GM21390 (cell line): ENCODE measurements at regions not wholly inside any gene's neighbourhood (a gene's known extent, or its start where the extent isn't known, plus 50 kb on each side); places are given as distances from the start of the nearest gene placed in this dataset.
A peak's percentile ranks its signal among the peaks of the same experiment; 100 is the strongest.

ENCODE experiments used
- ATAC-seq: cut with Tn5 transposase; IDR thresholded peaks from one replicate; pipeline ENCODE4 v1.9.1; 2021; ENCODE audit not compliant: unreplicated experiment

DNA sequence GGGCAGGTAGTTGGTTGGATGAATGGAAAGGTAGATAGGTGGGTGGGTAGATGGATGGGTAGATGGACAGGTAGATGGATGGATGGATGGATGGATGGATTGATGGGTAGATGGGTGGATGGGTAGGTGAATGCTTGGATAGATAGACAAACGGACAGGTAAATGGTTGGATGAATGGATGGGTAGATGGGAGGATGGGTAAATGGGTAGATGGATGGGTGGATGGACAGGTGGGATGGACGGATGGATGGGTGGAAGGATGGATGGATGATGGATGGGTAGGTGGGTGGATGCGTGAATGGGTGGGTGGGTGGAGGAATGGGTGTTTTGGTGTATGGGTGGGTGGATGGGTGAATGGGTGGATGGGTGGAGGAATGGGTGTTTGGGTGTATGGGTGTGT is 50.1 kb upstream of the ASAP2 start:
- no peak for ATAC-seq

DNA sequence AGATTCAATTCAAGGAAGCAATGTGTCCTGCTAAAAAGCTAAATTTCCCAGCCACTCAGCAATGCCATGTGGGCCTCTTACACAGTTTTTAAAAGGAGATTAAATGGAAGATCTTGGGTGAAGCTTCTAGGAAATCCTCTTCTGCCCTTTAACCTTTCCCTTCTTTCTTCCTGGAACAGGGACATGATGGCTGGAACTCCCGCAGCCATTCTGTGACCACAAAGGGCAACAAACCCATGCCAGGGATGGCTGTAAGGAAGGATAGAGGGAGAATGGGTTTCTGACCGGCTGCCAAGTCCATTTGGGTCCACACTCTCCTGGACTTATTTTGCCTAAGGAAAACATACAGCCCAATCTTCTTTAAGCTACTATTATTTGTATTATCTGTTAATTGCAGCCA is 52.6 kb upstream of the ASAP2 start:
- no peak for ATAC-seq

DNA sequence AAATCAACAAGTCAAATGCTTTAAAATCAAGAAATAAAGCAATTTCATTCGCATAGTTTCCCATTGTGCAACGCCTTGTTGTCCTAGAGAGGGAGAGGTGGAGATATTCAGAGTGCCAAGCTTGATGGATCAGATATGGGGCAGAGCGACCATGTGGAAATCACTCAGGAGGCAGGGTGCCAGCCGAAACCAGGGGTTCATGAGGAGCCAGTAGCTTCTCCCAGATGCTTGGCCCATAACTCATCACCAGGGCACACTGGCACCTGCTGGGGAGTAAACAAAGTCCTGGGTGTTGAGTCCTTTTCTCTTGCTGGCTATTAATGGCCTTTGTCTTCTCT is 53.0 kb upstream of the ASAP2 start:
- no peak for ATAC-seq

DNA sequence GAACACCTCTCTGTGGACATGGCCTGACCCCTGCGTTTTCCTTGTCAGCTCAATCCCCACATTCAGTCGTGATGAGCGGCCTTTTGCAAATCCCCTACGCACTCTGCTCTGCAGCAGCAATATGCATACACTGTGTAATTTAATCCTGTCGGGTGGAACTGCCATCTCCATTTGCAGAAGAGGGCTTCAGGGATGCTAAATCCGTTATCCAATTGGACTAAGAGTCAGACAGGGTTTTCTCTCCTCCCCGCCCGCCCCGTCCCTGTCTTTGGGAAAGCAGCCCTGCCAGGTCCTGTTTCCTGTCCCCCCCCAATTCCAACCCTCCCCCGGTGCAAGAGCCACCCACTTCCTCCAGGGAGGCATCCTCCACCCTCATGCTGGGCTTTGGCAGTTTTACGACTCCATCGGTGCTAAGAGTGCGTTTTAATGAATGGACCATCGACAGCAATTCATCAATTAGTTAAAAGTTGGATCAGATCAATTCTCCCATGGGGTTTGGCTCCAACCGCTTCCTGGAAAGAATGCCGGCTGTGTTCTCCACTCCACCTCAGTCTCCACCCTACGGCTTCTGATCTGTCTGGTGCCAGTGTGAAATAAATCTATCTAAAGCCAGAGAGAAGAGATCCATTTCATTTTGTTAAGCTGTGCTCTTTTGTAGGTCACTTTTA is 53.5 kb upstream of the ASAP2 start:
- ATAC-seq = no peak

DNA sequence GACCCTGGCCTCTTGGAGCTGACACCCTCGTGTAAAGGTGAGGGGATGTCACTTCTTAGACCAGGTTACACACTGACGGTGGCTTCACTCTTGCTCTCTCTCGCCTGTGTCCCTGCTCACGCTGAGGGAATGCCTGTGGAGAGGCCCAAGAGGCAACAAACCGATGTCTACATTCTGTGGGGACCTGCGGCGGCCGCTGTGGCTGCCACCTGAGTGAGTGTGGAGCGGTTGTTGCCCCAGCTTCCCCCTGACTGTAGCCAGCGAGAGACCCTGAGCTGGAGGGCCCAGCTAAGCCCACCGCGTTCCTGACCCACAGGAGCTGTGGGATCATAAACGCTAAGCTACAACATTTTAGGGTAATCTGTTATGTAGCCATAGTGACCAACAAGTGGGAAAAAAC is 55.7 kb upstream of the ASAP2 start:
- no peak for ATAC-seq

DNA sequence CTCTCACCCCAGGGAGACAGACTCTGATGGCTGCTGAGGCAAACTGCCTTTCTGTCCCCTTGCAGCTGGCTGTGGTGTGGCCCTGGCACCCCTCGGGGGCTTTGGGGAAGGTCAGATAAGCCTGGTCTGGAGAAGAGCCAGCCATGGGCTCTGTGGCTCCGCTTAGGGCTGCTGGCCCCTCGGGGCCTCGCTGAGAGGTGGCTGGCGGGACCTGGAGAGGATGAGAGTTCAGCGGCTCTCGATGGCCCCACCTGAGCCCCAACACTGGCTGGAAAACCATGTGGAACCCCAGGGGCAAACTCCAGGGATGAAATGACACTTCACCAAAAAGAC is 56.1 kb upstream of the ASAP2 start:
- no peak for ATAC-seq

DNA sequence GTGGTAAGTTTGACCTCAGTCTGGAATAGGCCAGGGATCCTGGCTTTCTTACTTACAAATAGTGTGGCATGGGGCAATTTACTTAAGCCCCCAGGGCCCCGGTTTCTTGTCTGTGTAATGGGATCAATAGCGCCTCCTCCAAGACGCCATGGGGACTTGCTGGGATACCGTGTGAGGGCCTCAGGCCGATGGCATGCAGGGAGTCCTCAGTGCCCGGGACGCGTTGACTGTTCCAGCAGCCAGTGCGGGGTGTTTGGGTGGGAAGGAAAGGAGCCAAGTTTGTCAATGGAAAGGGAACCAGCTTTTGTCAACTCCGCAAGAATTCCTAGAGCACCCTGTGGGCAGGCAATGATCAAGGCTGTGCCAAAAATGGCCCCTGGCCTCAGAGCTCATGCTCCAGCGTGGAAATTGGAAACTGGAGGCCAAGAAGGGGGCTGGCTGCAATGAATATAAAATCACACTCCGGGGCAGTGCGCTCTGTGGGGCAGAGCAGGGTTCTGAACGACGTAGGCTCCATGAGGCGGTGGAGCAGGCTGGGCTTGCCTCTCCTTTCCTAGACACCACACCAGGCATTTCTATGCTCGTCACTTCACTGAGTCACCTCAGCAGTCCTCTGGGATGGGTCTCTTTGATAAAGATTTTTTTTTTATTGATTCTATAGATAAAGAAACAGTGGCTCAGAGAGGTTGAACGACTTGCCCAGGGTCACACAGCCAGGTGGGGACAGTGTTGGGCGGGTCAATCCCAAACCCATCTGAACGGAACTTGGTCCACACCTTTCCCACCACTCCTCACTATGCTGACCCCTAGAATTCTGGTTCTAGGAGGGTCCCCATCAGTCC is 56.7 kb upstream of the ASAP2 start:
- no peak for ATAC-seq

DNA sequence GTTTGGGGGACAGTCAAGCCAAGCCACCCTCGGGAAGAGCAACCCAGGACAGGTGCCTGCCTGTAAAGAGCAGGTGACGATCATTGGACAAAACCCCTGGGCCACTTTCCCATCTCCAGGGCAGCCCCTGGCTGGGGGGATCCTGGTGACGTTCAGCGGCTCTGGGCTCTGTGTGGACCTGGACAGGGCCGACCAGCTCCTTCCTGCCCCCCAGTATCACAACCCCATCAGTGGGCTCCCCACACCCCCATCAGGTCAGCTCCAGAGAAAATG is 57.3 kb upstream of the ASAP2 start:
- no peak for ATAC-seq

DNA sequence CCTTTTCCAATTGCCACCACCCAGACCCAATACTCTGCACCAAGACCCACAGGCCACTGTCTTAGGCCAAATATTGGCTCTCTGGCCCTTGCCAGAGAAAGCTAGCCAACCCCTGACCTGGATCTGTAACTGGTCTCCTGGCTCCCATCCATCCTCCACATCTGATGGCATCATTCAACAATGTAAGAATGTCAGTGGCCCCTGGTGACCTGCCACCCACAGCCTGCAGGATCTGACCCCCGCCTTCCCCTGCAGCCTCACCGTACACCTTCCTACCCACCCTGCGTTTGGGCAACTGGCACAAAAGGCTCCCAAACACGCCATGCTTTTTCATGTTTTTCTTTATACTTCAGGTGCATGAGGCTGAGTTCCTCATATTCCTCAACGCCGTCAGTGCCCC is 60.0 kb upstream of the ASAP2 start:
- no peak for ATAC-seq

DNA sequence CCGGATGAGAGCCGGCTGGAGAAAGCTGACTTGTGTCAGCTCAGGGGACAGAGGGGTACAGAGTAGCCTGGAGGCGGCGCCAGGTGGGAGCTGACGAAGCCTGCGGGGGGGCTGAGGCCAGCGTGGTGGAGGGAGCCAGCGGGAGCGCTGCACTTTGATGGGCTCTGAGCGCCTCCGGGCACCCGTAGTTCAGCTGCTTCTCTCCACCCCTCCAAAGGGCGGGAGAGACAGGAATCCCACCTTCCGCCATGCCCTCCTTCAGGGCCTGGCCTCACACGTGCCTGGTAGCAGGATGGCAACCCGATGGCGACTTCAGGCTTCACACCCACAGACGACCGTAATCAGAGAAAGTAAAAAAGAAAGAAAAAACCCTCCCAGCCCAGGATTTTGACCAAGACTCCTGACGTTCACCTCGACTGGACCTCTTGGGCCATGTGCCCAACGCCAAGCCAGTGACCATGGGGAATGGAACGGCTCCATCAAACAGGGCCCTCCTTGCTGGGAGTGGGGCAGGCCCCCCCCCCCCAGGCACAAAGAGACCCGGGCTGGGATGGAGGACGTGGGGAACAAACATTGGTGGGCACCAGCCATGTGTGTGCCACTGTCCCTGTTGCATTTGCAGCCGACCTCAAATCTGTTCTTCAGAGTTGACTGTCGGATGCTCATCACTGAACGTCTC is 60.7 kb upstream of the ASAP2 start:
- no peak for ATAC-seq

DNA sequence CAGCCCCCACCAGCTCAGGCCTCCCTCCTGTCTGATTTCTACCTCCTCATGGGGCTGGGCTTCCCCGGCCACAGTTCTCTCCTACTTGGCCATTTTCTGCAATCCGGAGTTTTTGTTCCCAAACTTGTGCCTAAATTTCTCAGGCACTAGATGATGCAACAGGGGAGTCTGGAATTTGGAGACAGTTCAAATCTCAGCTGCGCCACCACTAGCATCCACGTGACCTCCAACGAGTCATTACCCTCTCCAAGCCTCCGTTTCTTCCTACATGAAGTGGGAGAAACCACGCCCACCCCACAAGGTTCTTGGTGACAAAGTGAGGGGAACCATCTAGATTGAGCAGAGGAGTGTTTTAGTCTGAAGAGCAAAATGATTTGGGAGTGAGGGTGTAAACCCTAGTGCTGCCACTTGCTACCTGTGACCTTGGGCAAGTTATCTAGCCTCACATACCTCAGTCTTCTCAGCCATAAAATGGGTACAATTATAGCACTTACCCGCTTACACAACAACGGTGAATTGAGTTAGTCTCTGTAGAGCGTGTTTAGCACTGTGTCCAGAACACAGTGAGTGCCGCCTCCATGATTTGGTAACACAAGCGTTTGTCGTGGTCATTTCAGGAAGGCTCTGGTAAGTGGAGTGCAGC is 61.4 kb upstream of the ASAP2 start:
- no peak for ATAC-seq

DNA sequence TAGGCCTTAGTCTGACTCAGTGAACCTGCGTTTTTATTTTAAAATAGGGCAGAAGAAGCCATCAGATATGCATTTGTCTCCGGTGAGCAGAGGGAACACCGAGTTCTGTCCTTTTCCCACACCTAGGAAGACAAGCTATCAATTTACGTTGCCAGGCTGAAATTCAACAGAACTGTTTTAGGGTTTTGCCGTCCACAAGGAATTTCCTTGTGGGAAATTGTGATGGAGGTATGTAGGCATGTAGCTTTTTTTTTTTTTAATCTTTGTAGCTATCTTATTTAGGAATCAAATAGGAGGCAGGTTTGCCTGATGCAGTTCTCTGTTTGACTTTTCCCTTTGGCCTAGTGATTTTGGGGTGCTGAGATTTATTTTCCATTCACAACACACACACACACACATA is 62.0 kb upstream of the ASAP2 start:
- ATAC-seq = no peak

DNA sequence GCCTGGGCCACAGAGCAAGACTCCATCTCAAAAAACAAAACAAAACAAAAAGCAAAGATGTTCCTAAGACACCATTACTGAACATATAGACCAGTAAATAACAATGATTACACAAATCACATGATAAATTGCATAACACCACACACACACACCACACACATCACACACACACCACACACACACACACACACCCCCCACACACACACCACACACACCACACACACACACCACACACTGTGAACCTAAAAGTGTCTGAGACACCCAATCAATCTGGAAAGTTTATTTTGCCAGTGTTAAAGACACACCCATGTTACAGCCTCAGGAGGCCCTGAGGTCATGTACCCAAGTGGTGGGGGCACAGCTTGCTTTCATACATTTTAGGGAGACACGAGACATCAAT is 62.6 kb upstream of the ASAP2 start:
- ATAC-seq = no peak

DNA sequence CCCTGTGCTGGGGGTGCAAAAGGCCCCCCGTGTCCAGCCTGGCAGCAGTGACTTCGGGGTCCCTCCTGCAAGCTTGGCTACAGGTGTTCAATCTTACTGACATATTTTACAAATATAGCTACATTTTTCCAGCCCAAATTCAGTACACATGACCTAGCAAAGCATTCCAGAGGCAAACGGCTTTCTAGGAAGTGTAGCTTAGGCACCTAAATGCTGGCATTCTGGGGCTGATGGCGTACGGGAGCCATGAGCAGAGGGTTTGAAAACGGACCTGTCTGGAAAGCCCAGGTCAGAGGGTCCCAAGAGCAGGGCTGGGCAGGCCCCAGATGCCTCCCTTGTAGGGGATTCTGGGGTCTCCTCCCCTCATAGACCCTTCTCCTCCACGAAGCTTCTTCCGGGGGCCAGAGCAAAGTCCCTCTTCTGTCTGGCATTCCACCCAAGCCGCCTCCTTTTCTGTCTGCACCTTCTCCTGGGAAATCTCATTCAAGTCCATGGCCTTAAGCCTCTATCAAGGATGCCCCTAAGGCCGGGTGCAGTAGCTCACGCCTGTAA is 63.3 kb upstream of the ASAP2 start:
- ATAC-seq = no peak

DNA sequence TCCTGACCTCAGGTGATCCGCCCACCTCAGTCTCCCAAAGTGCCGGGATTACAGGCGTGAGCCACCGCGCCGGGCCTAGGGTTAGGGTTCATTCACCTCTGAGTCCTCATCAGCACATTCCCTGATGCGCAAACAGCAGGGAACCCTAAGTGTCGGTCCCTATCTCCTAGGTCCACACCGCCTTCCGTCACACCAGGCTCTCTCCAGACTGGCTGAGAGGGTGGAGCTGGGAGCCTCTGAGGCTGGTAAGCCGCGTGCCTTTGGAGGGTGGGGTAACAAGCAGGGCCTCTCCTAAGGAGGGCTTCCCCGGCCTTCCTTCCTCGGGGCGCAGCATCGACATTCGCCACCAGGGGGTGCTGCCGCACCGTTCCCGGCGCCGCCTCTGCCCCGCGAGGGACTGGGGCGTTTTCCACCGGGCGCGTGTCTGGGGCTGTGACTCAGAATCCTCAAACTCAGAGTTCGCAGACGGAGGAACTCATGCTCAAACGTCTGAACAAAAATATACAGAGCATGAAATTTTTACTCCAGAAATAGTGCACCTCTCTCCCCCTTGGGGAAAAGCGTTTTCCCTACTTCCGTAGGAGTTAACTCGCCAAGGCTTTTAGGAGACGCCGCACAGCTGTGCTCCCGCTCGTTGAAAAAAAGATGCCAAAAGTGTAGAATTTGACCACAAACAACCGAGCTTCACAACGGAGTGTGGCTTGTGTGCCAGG is 63.9 kb upstream of the ASAP2 start:
- ATAC-seq = peak; percentile 88

DNA sequence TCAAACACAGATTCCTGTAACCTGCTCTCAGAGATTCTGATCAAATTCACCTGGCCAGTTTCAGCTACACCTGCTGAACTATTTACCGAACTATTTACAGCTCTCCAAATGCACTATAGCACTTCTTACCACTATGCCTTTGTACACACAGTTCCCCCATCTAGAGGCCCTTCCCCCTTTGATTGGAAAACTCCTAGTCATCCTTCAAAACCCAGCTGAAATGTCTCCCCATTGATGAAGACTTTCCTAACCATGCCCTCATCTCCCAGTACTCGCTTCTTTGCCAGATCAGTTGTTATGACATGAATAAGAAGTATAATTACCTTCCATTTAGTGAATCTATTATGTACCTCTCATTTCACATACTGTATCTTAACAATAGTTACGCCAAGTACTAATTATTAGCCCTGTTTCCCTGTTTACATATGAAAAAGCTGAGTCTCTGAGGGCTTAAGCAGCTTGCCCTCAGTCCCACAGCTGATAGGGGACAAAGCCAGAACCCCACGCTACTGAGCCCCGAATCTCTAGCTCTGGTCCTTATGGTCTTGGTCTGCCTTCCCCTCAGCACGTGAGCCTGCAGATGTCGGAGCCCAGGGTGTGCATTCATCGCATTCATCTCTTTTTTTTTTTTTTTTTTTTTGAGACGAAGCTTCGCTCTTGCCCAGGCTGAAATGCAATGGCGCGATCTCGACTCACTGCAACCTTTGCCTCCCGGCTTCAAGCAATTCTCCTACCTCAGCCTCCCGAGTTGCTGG is 64.7 kb upstream of the ASAP2 start:
- ATAC-seq = no peak

DNA sequence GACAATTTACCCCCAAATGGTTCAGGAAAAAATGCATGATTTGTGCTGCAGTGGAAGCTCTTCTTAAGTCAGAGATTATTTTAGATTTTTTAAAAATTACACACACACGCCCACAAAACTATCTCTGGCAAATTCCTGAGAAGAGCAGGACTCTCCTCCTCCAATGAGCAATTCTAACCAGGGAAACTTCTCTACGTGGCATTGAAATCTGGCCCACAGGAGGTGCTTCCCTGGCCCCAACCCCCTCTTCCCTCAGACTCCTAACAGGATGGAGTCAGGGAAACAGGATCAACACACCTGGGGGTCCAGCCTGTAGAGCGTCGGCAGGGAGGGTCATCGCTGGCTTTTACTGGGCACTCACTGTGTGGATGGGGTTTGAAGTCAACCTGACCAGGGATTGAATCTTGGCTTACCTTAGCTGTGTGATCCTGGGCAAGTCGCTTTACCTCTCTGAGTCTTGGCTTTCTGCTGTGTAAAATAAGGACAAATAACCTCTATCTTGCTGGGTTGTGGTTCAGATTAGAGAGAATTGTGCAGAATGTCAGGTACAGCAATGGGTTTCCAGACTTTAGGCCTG is 65.4 kb upstream of the ASAP2 start:
- no peak for ATAC-seq

DNA sequence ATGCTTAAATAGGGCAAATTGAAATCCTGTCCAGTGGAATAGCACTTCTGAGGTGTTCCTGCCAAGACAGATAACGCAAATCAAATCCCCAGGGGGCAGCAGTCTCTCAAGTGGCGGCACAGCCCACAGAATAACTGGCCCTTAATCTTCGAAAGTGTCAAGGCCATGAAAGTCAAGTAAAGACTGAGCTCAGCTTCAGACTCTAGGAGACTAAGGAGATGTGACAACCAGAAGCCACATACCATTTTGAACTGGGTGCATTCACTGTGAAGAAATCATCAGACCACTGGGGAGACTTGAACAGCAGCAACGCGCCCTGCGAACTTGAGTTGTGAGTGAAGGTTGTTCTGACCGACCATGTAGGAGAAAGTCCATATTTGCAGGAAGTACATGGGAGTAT is 66.0 kb upstream of the ASAP2 start:
- ATAC-seq = no peak

DNA sequence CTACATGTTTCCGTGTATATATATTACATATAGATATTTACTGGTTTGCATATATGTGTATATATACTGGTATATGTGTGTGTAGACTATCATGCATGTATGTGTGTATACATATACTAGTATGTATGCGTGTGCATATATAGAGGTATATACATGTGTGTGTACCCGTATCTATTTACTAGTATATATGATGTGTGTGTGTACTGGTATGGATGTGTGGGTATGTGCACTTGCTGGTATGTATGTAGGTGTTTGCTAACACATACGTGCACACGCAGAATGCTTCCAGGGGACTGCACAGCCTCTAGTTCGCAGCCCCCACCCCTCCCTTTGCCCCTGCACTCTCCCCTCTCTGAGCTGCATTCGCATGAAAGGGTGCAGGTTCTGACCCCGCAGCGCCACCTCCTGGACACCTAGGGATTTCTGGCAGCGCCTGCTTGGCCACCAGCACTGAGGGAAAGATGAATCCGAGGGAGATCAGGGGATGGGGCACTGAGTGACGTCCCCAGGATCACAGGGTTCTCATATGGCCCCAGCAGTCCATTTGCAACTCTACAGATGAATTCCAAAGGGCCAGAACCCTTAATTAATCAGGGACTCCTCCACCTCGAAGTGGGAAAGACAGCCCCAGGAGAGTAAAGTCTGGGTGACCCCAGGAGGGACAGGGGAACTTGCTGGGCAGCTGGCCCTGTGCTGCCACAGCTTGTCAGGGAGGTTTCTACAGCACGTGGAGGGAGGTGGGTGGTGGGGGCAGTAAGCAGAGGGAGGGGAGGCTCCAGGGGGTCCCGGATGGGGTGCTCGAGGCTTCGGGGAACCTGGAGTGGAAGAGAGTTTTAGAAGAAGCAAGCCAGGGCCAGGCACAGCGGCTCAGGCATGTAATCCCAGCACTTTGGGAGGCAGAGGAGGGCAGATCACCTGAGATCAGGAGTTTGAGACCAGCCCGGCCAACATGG is 66.8 kb upstream of the ASAP2 start:
- peak; percentile 61 for ATAC-seq
